Neural cell (in vitro differentiated cells): ENCODE measurements at regions not wholly inside any gene's neighbourhood (a gene's known extent, or its start where the extent isn't known, plus 50 kb on each side); places are given as distances from the start of the nearest gene placed in this dataset.

Source experiments
- H2AFZ ChIP-seq: fragments of 200-600, 300-800 bp; sonication (generic), shearing (Covaris generic); 2 replicates; pipeline ENCODE4 v1.6.0; 2014; ENCODE audit warnings: low read depth, mild to moderate bottlenecking, antibody characterized with exemption, low read length, moderate library complexity
- H3F3A ChIP-seq: fragments of 200-600 bp; shearing (Covaris generic); 2 replicates; pipeline ENCODE4 v1.6.1; 2016; ENCODE audit warnings: mild to moderate bottlenecking, moderate library complexity, mixed read lengths, antibody characterized with exemption, low read length; ENCODE audit not compliant: insufficient read depth, poor library complexity, severe bottlenecking
- H3K27ac ChIP-seq: fragments of 200-600, 300-800 bp; sonication (generic), shearing (Covaris generic); 2 replicates; pipeline ENCODE4 v1.5.1; 2014; ENCODE audit warnings: mild to moderate bottlenecking, low read length, moderate library complexity
- H3K27me3 ChIP-seq: fragments of 300-800, 200-600 bp; sonication (generic), shearing (Covaris generic); 2 replicates; pipeline ENCODE4 v1.6.0; 2014; ENCODE audit warnings: mild to moderate bottlenecking, low read depth, low read length, moderate library complexity; ENCODE audit not compliant: insufficient read depth
- H3K36me3 ChIP-seq: fragments of 300-800, 200-600 bp; sonication (generic), shearing (Covaris generic); 2 replicates; pipeline ENCODE4 v1.5.1; 2014; ENCODE audit warnings: mild to moderate bottlenecking, antibody characterized with exemption, low read length, moderate library complexity; ENCODE audit not compliant: insufficient read depth
- H3K4me2 ChIP-seq: fragments of 300-800, 200-600 bp; sonication (generic), shearing (Covaris generic); 2 replicates; pipeline ENCODE4 v1.6.0; 2014; ENCODE audit warnings: mild to moderate bottlenecking, low read length
- H3K4me3 ChIP-seq: fragments of 300-800, 200-600 bp; sonication (generic), shearing (Covaris generic); 2 replicates; pipeline ENCODE4 v1.5.1; 2014; ENCODE audit warnings: mild to moderate bottlenecking, low read length, moderate library complexity
- H3K79me2 ChIP-seq: fragments of 200-600 bp; shearing (Covaris generic); replicated peaks from 2 replicates; pipeline ENCODE4 v1.6.0; 2014; ENCODE audit warnings: mild to moderate bottlenecking, low read length, moderate library complexity; ENCODE audit not compliant: insufficient read depth
- H3K9ac ChIP-seq: fragments of 300-800, 200-600 bp; sonication (generic), shearing (Covaris generic); 2 replicates; pipeline ENCODE4 v1.6.1; 2016; ENCODE audit warnings: mild to moderate bottlenecking, low read length, mixed read lengths
- H3K9me2 ChIP-seq: fragments of 200-600 bp; shearing (Covaris generic); 2 replicates; pipeline ENCODE4 v1.6.1; 2016; ENCODE audit warnings: mild to moderate bottlenecking, low read length, mixed read lengths; ENCODE audit not compliant: insufficient read depth
- H3K9me3 ChIP-seq: fragments of 200-600, 300-800 bp; sonication (generic), shearing (Covaris generic); 2 replicates; pipeline ENCODE4 v1.6.1; 2016; ENCODE audit warnings: mild to moderate bottlenecking, mixed run types, low read length, moderate library complexity, mixed read lengths
- H4K20me1 ChIP-seq: fragments of 200-600 bp; shearing (Covaris generic); 2 replicates; pipeline ENCODE4 v1.6.1; 2016; ENCODE audit warnings: mild to moderate bottlenecking, mixed run types; ENCODE audit not compliant: insufficient read depth
- EP300 ChIP-seq: fragments of 450-650 bp; conservative IDR thresholded peaks from 2 replicates; pipeline ENCODE4 v1.6.1; 2014; ENCODE audit warnings: antibody characterized with exemption, mild to moderate bottlenecking, moderate library complexity; ENCODE audit not compliant: poor library complexity, severe bottlenecking
- EZH2 ChIP-seq: fragments of 200-600, 300-800 bp; shearing (Covaris generic), sonication (generic); IDR thresholded peaks from 2 replicates; pipeline ENCODE4 v1.6.1; 2014; ENCODE audit warnings: antibody characterized with exemption, low read length, borderline replicate concordance, mild to moderate bottlenecking; ENCODE audit not compliant: insufficient read depth, poor library complexity, severe bottlenecking
- MXI1 ChIP-seq: fragments of 450-650 bp; conservative IDR thresholded peaks from 2 replicates; pipeline ENCODE4 v1.6.1; 2014; ENCODE audit warnings: antibody characterized with exemption, mild to moderate bottlenecking; ENCODE audit not compliant: poor library complexity, severe bottlenecking
- POLR2AphosphoS5 ChIP-seq: IDR thresholded peaks from 2 replicates; pipeline ENCODE4 v1.6.1; 2012
- RAD21 ChIP-seq: fragments of 450-650 bp; conservative IDR thresholded peaks from 2 replicates; pipeline ENCODE4 v1.6.1; 2014; ENCODE audit warnings: antibody characterized with exemption, mild to moderate bottlenecking, moderate library complexity
- REST ChIP-seq: IDR thresholded peaks from 2 replicates; pipeline ENCODE4 v1.6.1; 2012; ENCODE audit warnings: borderline replicate concordance
- SMC3 ChIP-seq: fragments of 450-650 bp; conservative IDR thresholded peaks from 2 replicates; pipeline ENCODE4 v1.6.1; 2014; ENCODE audit warnings: antibody characterized with exemption, mild to moderate bottlenecking, moderate library complexity; ENCODE audit not compliant: poor library complexity
- TAF1 ChIP-seq: IDR thresholded peaks from 2 replicates; pipeline ENCODE4 v1.6.1; 2012; ENCODE audit warnings: low read depth
- TF ChIP-seq, protein P1 (sequence below): fragments of 450-650 bp; IDR thresholded peaks from 2 replicates; pipeline ENCODE4 v1.5.1; 2014; ENCODE audit warnings: antibody characterized with exemption, mild to moderate bottlenecking, moderate library complexity; ENCODE audit not compliant: poor library complexity, severe bottlenecking

GRCh38 chr1:207234690-207235089, 86.8 kb upstream of the CD55 start:
- Histone ChIP-seq H4K20me1 (no peaks in the 10 kb centered on the region), H3K79me2 (no peaks in the 10 kb centered on the region), H3K27ac (no peak overlapping the region), H3K9ac (no peak overlapping the region), H3K9me2 (no peaks in the 10 kb centered on the region), H3K9me3 (no peaks in the 10 kb centered on the region), H3K4me3 (no peak overlapping the region), H3K27me3 (no peaks in the 10 kb centered on the region), H3K4me2 (no peak overlapping the region), H3F3A (no peaks in the 10 kb centered on the region), H2AFZ (no peak overlapping the region), H3K36me3 (no peaks in the 10 kb centered on the region)
- TF ChIP-seq REST: no peak
- no peak for TF ChIP-seq POLR2AphosphoS5
- TF ChIP-seq MXI1: no peak

DNA sequence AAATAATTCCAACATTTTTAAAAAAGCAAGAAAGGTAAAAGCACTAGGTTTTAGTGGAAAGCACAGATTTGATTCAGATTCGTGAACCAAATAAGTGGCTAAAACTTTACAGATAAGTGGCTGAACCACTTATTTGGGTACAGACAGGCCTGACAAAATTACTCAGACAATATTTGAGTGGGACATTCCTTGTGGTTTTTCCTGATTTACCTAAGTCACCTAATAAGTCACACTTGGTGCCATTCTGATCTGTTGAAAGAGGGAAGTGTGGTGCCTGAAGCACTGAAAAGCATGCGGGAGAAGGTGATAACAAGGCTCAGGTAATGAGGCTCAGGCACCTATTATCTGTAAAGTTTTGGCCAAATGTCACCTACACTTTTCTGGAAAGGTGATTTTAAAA, 81.6 kb upstream of the CD55 start:
- H3K27ac ChIP-seq: no peak overlapping the region

More for the DNA sequence above, 81.6 kb upstream of the CD55 start:
- Histone ChIP-seq H3K4me3 (no peak overlapping the region), H3K9me2 (no peaks in the 10 kb centered on the region), H3F3A (no peaks in the 10 kb centered on the region), H4K20me1 (no peaks in the 10 kb centered on the region), H3K9me3 (no peaks in the 10 kb centered on the region), H3K9ac (no peak overlapping the region), H3K79me2 (no peaks in the 10 kb centered on the region), H3K36me3 (no peaks in the 10 kb centered on the region), H2AFZ (no peak overlapping the region), H3K27me3 (no peaks in the 10 kb centered on the region), H3K4me2 (no peak overlapping the region)
- TF ChIP-seq EP300 (no peak), SMC3 (no peak), RAD21 (no peak), EZH2 (no peak), MXI1 (no peak), POLR2AphosphoS5 (no peak), TAF1 (no peak), REST (no peak)
- TF ChIP-seq, protein P1, sequence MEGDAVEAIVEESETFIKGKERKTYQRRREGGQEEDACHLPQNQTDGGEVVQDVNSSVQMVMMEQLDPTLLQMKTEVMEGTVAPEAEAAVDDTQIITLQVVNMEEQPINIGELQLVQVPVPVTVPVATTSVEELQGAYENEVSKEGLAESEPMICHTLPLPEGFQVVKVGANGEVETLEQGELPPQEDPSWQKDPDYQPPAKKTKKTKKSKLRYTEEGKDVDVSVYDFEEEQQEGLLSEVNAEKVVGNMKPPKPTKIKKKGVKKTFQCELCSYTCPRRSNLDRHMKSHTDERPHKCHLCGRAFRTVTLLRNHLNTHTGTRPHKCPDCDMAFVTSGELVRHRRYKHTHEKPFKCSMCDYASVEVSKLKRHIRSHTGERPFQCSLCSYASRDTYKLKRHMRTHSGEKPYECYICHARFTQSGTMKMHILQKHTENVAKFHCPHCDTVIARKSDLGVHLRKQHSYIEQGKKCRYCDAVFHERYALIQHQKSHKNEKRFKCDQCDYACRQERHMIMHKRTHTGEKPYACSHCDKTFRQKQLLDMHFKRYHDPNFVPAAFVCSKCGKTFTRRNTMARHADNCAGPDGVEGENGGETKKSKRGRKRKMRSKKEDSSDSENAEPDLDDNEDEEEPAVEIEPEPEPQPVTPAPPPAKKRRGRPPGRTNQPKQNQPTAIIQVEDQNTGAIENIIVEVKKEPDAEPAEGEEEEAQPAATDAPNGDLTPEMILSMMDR: no peak
